ENCODE measurements at regions not wholly inside any gene's neighbourhood (a gene's known extent, or its start where the extent isn't known, plus 50 kb on each side); places are given as distances from the start of the nearest gene placed in this dataset.

DNA sequence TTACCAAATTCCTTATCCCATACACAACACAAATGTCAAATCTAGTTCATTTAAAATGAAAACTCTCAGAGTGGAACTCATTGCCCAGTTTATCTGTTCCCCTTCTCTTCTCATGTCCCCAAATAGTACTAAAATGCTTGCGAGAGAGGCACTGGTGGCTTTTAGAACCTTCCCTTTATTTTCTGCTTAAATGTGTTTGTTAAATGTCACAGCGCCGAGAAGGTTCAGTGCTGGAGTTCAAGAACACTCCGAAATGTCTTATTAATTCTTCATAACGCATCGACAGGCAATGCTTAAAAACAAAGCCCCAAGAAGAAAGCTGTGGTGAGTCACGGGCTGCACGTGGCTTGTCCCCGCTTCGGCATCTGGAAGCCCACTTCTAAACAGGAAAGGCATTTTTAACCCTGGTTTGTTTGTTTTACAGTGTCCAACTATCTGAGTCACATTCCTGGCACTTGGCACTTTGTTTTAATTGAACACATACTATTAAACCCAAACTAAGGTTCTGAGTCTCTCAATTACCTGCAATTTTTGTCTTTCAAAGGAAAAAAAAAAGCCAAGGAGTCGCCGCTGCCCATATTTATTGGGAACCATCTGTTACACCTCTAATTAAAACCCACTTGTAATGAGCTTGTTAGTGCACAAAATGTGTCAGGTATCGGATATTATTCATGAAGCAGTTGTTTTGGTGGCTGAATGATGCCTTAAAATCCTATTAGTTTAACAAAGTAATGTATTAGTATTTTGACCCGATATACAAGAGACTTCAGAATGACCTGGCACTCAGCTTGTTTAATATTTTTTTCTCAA is 49.9 kb upstream of the MGMT start:
- TF ChIP-seq CTCF (IDR thresholded peaks at IDR 0.05) (no peak), POLR2AphosphoS5 (IDR thresholded peaks at IDR 0.05; ENCODE audit: low read depth, low read length) (no peak), REST (IDR thresholded peaks at IDR 0.05; ENCODE audit: low read depth, low read length) (no peak), RFX5 (IDR thresholded peaks at IDR 0.05; ENCODE audit: low read length) (no peak), PBX3 (IDR thresholded peaks at IDR 0.05) (no peak), YY1 (IDR thresholded peaks at IDR 0.05; ENCODE audit: low read depth) (no peak)
